SU-DHL-6 (cell line): ENCODE measurements at regions not wholly inside any gene's neighbourhood (a gene's known extent, or its start where the extent isn't known, plus 50 kb on each side); places are given as distances from the start of the nearest gene placed in this dataset.

Source experiments
- EZH2phosphoT487 ChIP-seq: fragments of 200-600 bp; sonication (generic), shearing (Covaris generic); conservative IDR thresholded peaks from 2 replicates; pipeline ENCODE4 v1.6.1; 2018; ENCODE audit warnings: mild to moderate bottlenecking, antibody characterized with exemption, low read length, moderate library complexity, mixed read lengths
- TF ChIP-seq, protein P1 (sequence below): fragments of 200-600 bp; sonication (generic); IDR thresholded peaks from one replicate; pipeline ENCODE4 v1.5.1; 2017; ENCODE audit warnings: antibody characterized with exemption, mild to moderate bottlenecking, low read length, moderate library complexity; ENCODE audit not compliant: insufficient read depth, poor library complexity, severe bottlenecking

DNA sequence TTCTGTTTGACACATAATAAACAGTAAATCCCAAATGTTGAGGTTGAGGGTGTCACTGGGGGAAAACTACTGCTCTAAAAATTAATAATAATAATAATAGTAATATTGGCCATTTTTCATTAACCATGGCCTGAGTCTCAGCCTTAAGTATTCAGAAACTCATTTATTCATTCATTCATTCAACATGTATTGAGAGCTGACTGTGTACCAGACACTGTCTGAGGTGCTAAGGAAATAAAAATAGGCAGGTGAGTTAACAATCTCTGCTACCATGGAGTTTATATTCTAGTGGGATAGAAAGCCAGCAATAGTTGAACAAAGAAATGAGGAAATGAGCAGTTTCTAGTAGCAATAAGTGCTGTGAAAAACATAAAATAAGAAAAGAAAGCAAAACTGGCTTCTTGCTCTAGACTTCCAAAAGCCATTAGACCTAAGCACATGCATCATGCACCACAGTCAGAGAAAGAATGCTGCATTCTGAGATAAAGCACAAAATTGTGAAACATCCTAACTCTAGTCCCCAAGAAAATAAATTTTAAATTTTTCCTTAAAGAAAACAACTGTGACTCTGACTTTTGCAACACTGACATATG lies 278.7 kb downstream of the RCHY1 start:
- TF ChIP-seq, protein P1, sequence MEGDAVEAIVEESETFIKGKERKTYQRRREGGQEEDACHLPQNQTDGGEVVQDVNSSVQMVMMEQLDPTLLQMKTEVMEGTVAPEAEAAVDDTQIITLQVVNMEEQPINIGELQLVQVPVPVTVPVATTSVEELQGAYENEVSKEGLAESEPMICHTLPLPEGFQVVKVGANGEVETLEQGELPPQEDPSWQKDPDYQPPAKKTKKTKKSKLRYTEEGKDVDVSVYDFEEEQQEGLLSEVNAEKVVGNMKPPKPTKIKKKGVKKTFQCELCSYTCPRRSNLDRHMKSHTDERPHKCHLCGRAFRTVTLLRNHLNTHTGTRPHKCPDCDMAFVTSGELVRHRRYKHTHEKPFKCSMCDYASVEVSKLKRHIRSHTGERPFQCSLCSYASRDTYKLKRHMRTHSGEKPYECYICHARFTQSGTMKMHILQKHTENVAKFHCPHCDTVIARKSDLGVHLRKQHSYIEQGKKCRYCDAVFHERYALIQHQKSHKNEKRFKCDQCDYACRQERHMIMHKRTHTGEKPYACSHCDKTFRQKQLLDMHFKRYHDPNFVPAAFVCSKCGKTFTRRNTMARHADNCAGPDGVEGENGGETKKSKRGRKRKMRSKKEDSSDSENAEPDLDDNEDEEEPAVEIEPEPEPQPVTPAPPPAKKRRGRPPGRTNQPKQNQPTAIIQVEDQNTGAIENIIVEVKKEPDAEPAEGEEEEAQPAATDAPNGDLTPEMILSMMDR, result no peak
- TF ChIP-seq EZH2phosphoT487, result no peak
